HEK293 (cell line): ENCODE measurements at regions not wholly inside any gene's neighbourhood (a gene's known extent, or its start where the extent isn't known, plus 50 kb on each side); places are given as distances from the start of the nearest gene placed in this dataset.

ENCODE experiments used
- CTCF ChIA-PET: fragments of 350-600 bp; formaldehyde crosslinking; extraction: SDS; loops from one replicate; lab custom pipeline; 2021; ENCODE audit warnings: antibody characterized with exemption; lab: Yijun Ruan, JAX
- POLR2A ChIA-PET: fragments of 300-600 bp; formaldehyde crosslinking; extraction: SDS; loops from one replicate; lab custom pipeline; 2020; ENCODE audit warnings: antibody characterized with exemption, inconsistent platforms; lab: Yijun Ruan, JAX
- H3K27ac ChIP-seq: fragments of 200-500 bp; sonication (Bioruptor generic); 2 replicates; pipeline ENCODE4 v1.5.1; 2014; ENCODE audit warnings: low read depth, low read length, control low read depth, inconsistent platforms; ENCODE audit errors: extremely low read depth
- H3K36me3 ChIP-seq, 2 experiments: fragments of 200-500 bp in 1 of 2; sonication (Bioruptor generic) in 1 of 2; 1 replicate in 1 of 2; 2 replicates in 1 of 2; pipeline ENCODE4 v1.5.1; 2014 to 2017; ENCODE audit warnings: inconsistent platforms in 2 of 2, low read length in 2 of 2; ENCODE audit not compliant: control insufficient read depth in 2 of 2, insufficient read depth in 1 of 2
- H3K4me1 ChIP-seq: fragments of 200-500 bp; sonication (Bioruptor generic); 2 replicates; pipeline ENCODE4 v1.5.1; 2014; ENCODE audit warnings: mild to moderate bottlenecking, low read length, inconsistent platforms; ENCODE audit not compliant: control insufficient read depth, insufficient read depth
- H3K4me3 ChIP-seq: 2 replicates; pipeline ENCODE4 v1.5.1; 2011; ENCODE audit warnings: low read depth, mild to moderate bottlenecking, control low read depth, low read length, moderate library complexity
- H3K9me3 ChIP-seq: fragments of 200-500 bp; sonication (Bioruptor generic); 2 replicates; pipeline ENCODE4 v1.5.1; 2014; ENCODE audit warnings: low read depth, low read length, inconsistent platforms; ENCODE audit not compliant: control insufficient read depth, insufficient read depth
- GLI4 ChIP-seq: fragments of 450-650 bp; formaldehyde crosslinking; IDR thresholded peaks from 2 replicates; pipeline ENCODE4 v1.5.1; 2016; ENCODE audit warnings: missing biosample characterization, missing genetic modification characterization
- GLIS2 ChIP-seq: fragments of 450-650 bp; formaldehyde crosslinking; IDR thresholded peaks from 2 replicates; pipeline ENCODE4 v1.5.1; 2016; ENCODE audit warnings: missing biosample characterization, missing genetic modification characterization
- PATZ1 ChIP-seq: fragments of 450-650 bp; formaldehyde crosslinking; IDR thresholded peaks from 2 replicates; pipeline ENCODE4 v1.5.1; 2016; ENCODE audit warnings: missing biosample characterization, missing genetic modification characterization
- PRDM2 ChIP-seq: fragments of 450-650 bp; formaldehyde crosslinking; IDR thresholded peaks from 2 replicates; pipeline ENCODE4 v1.5.1; 2016; ENCODE audit warnings: missing biosample characterization, missing genetic modification characterization, borderline replicate concordance
- PRDM6 ChIP-seq: fragments of 450-650 bp; formaldehyde crosslinking; IDR thresholded peaks from 2 replicates; pipeline ENCODE4 v1.5.1; 2017; ENCODE audit warnings: missing biosample characterization, missing genetic modification characterization
- SALL2 ChIP-seq: fragments of 450-650 bp; formaldehyde crosslinking; IDR thresholded peaks from 2 replicates; pipeline ENCODE4 v1.5.0; 2017; ENCODE audit warnings: missing biosample characterization, mild to moderate bottlenecking, missing genetic modification characterization, borderline replicate concordance
- SCRT2 ChIP-seq: fragments of 450-650 bp; formaldehyde crosslinking; IDR thresholded peaks from 2 replicates; pipeline ENCODE4 v1.5.1; 2016; ENCODE audit warnings: missing biosample characterization, missing genetic modification characterization
- SETDB1 ChIP-seq: IDR thresholded peaks from one replicate; pipeline ENCODE4 v1.6.1; 2017; ENCODE audit warnings: mild to moderate bottlenecking, low read length, moderate library complexity, mixed read lengths; ENCODE audit not compliant: insufficient read length
- TRIM28 ChIP-seq: IDR thresholded peaks from 2 replicates; pipeline ENCODE4 v1.6.1; 2011; ENCODE audit warnings: low read length, control low read depth, borderline replicate concordance
- ZBTB1 ChIP-seq: fragments of 450-650 bp; formaldehyde crosslinking; IDR thresholded peaks from 2 replicates; pipeline ENCODE4 v1.5.1; 2016; ENCODE audit warnings: missing biosample characterization, missing genetic modification characterization
- ZNF2 ChIP-seq: fragments of 450-650 bp; formaldehyde crosslinking; IDR thresholded peaks from 2 replicates; pipeline ENCODE4 v1.5.1; 2016; ENCODE audit warnings: missing biosample characterization, missing genetic modification characterization
- ZNF202 ChIP-seq: fragments of 450-650 bp; formaldehyde crosslinking; IDR thresholded peaks from 2 replicates; pipeline ENCODE4 v1.5.1; 2016; ENCODE audit warnings: missing biosample characterization, missing genetic modification characterization, borderline replicate concordance
- ZNF211 ChIP-seq: fragments of 450-650 bp; formaldehyde crosslinking; IDR thresholded peaks from 2 replicates; pipeline ENCODE4 v1.5.1; 2016; ENCODE audit warnings: low read depth, missing biosample characterization, missing genetic modification characterization
- ZNF248 ChIP-seq: fragments of 450-650 bp; formaldehyde crosslinking; IDR thresholded peaks from 2 replicates; pipeline ENCODE4 v1.5.1; 2017; ENCODE audit warnings: missing biosample characterization, missing genetic modification characterization
- ZNF266 ChIP-seq: fragments of 450-650 bp; formaldehyde crosslinking; IDR thresholded peaks from 2 replicates; pipeline ENCODE4 v1.5.1; 2016; ENCODE audit warnings: missing biosample characterization, missing genetic modification characterization, low read depth
- ZNF426 ChIP-seq: fragments of 450-650 bp; formaldehyde crosslinking; IDR thresholded peaks from 2 replicates; pipeline ENCODE4 v1.5.1; 2017; ENCODE audit warnings: missing biosample characterization, missing genetic modification characterization, mild to moderate bottlenecking, inconsistent platforms, moderate library complexity
- ZNF548 ChIP-seq: fragments of 450-650 bp; formaldehyde crosslinking; IDR thresholded peaks from 2 replicates; pipeline ENCODE4 v1.5.1; 2016; ENCODE audit warnings: missing biosample characterization, missing genetic modification characterization
- ZNF580 ChIP-seq: fragments of 450-650 bp; formaldehyde crosslinking; IDR thresholded peaks from 2 replicates; pipeline ENCODE4 v1.5.1; 2016; ENCODE audit warnings: missing biosample characterization, missing genetic modification characterization
- ZNF623 ChIP-seq: fragments of 450-650 bp; formaldehyde crosslinking; IDR thresholded peaks from 2 replicates; pipeline ENCODE4 v1.5.1; 2016; ENCODE audit warnings: missing biosample characterization, missing genetic modification characterization
- ZNF660 ChIP-seq: fragments of 450-650 bp; IDR thresholded peaks from 2 replicates; pipeline ENCODE4 v1.5.1; 2018; ENCODE audit warnings: missing biosample characterization, mild to moderate bottlenecking, missing genetic modification characterization

- Histone ChIP-seq H3K9me3 (no peaks in the 10 kb centered on the region), H3K4me3 (no peak overlapping the region), H3K27ac (no peak overlapping the region), H3K36me3 (no peaks in the 10 kb centered on the region), H3K4me1 (no peaks in the 10 kb centered on the region)
- CTCF ChIA-PET, result no interaction called here
- no peak for TF ChIP-seq PRDM6 (tag by site-specific recombination)
- no peak for TF ChIP-seq SETDB1
- no peak for TF ChIP-seq ZNF660 (tag by site-specific recombination)
- no peak for TF ChIP-seq ZNF202
- TF ChIP-seq TRIM28, result no peak
- TF ChIP-seq ZNF623 (tag by site-specific recombination), result no peak
- TF ChIP-seq ZNF266, result no peak
- no peak for TF ChIP-seq ZNF426 (tag by site-specific recombination)
- no peak for TF ChIP-seq ZNF548 (tag by site-specific recombination)
- TF ChIP-seq GLI4 (tag by site-specific recombination), result no peak
- TF ChIP-seq GLIS2 (tag by site-specific recombination), result no peak
- no peak for TF ChIP-seq ZNF2
- no peak for TF ChIP-seq SCRT2 (tag by site-specific recombination)
- TF ChIP-seq ZNF248 (tag by site-specific recombination), result no peak
- TF ChIP-seq PATZ1 (tag by site-specific recombination), result no peak
- no peak for TF ChIP-seq SALL2 (tag by site-specific recombination)
- TF ChIP-seq ZNF211 (tag by site-specific recombination), result no peak
- TF ChIP-seq PRDM2 (tag by site-specific recombination), result no peak
- no peak for TF ChIP-seq ZBTB1
- no peak for TF ChIP-seq ZNF580 (tag by site-specific recombination)
- POLR2A ChIA-PET, result no interaction called here
Observed at GRCh38 chr3:177440456-177441104, 243.3 kb upstream of the TBL1XR1 start.
